ENCODE measurements at regions not wholly inside any gene's neighbourhood (a gene's known extent, or its start where the extent isn't known, plus 50 kb on each side); places are given as distances from the start of the nearest gene placed in this dataset.
"Not testable (repeated sequence)": the region's sequence is repeated elsewhere in the genome, so short reads cannot be mapped to it uniquely, and the experiment has no call there.

DNA sequence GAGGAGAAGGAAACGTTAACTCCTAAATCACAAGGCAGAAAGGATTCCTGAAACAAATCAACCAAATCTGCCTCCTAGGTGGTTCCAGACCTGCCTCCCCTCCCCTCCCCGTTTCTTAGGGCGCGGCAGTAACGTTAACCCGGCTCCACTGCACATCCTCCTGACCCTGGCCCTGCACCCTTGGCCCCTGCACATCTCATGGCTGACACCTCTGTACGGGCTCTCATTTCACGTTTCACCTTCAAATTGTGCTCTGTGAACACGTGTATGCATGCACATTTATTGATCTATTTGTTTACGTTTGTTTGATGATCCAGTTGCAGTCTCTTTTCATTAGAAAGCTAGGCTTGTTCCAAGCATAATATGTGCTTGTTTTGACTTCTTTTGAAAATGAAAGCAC is 358.1 kb downstream of the ADGRD1 start:
- no peaks in the 10 kb centered on the region for H3K36me3 ChIP-seq (ENCODE audit: control insufficient read depth in 4 of 4, insufficient read depth in 4 of 4, low read length in 4 of 4)
- no peak for DNase-seq
- no peaks in the 10 kb centered on the region for H3K27me3 ChIP-seq (ENCODE audit: control insufficient read depth in 3 of 3, insufficient read depth in 3 of 3, low read length in 2 of 3)
- ATAC-seq (ENCODE audit: insufficient read depth, low FRiP score): no peak
- no peaks in the 10 kb centered on the region for H3K9me3 ChIP-seq (ENCODE audit: control insufficient read depth in 4 of 4, insufficient read depth in 3 of 4, low read length in 3 of 4)
- TF ChIP-seq, protein P1, sequence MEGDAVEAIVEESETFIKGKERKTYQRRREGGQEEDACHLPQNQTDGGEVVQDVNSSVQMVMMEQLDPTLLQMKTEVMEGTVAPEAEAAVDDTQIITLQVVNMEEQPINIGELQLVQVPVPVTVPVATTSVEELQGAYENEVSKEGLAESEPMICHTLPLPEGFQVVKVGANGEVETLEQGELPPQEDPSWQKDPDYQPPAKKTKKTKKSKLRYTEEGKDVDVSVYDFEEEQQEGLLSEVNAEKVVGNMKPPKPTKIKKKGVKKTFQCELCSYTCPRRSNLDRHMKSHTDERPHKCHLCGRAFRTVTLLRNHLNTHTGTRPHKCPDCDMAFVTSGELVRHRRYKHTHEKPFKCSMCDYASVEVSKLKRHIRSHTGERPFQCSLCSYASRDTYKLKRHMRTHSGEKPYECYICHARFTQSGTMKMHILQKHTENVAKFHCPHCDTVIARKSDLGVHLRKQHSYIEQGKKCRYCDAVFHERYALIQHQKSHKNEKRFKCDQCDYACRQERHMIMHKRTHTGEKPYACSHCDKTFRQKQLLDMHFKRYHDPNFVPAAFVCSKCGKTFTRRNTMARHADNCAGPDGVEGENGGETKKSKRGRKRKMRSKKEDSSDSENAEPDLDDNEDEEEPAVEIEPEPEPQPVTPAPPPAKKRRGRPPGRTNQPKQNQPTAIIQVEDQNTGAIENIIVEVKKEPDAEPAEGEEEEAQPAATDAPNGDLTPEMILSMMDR (IDR thresholded peaks at IDR 0.05; ENCODE audit: control extremely low read depth, extremely low read depth): no peak
- H3K9ac ChIP-seq (ENCODE audit: insufficient read depth in 1 of 2, low read length in 2 of 2): no peak overlapping the region
- H3K27ac ChIP-seq (ENCODE audit: low read depth in 1 of 2, low read length in 1 of 2): no peak overlapping the region
- WGBS, 2 donors: 39 to 44% methylated on average over 10 of the region's 10 CpGs
- H3K4me3 ChIP-seq: no peak overlapping the region
- H3K4me1 ChIP-seq (ENCODE audit: control insufficient read depth in 5 of 5, insufficient read depth in 5 of 5, low read length in 5 of 5): no peaks in the 10 kb centered on the region

DNA sequence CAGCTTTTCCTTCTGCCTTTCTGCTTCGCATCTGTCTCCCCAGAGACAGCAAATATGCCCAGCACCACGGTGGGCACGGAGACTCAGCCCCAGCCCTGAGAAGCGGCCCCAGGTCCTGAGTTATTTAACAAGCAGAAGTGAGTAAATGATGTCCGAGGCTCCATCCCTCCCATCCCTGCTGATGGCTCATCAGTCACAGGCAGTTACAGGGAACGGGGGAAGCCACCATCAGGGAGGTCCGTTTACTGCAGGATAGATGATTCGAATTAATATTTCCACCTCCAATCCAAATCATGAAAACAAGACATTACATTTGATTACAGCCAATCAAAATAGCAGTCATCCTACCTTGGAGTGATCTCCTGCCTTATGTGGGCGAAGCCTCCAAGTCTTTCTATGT is 358.7 kb downstream of the ADGRD1 start:
- not testable (repeated sequence) for H3K27ac ChIP-seq (ENCODE audit: low read depth in 1 of 2, low read length in 1 of 2); DNase-seq; ATAC-seq (ENCODE audit: insufficient read depth, low FRiP score); H3K9ac ChIP-seq (ENCODE audit: insufficient read depth in 1 of 2, low read length in 2 of 2); H3K27me3 ChIP-seq (ENCODE audit: control insufficient read depth in 3 of 3, insufficient read depth in 3 of 3, low read length in 2 of 3); H3K4me3 ChIP-seq; H3K9me3 ChIP-seq (ENCODE audit: control insufficient read depth in 4 of 4, insufficient read depth in 3 of 4, low read length in 3 of 4); H3K4me1 ChIP-seq (ENCODE audit: control insufficient read depth in 5 of 5, insufficient read depth in 5 of 5, low read length in 5 of 5); H3K36me3 ChIP-seq (ENCODE audit: control insufficient read depth in 4 of 4, insufficient read depth in 4 of 4, low read length in 4 of 4)
- 54 to 68% methylated on average over 6 to 9 of the region's 9 CpGs for WGBS, 2 donors

DNA sequence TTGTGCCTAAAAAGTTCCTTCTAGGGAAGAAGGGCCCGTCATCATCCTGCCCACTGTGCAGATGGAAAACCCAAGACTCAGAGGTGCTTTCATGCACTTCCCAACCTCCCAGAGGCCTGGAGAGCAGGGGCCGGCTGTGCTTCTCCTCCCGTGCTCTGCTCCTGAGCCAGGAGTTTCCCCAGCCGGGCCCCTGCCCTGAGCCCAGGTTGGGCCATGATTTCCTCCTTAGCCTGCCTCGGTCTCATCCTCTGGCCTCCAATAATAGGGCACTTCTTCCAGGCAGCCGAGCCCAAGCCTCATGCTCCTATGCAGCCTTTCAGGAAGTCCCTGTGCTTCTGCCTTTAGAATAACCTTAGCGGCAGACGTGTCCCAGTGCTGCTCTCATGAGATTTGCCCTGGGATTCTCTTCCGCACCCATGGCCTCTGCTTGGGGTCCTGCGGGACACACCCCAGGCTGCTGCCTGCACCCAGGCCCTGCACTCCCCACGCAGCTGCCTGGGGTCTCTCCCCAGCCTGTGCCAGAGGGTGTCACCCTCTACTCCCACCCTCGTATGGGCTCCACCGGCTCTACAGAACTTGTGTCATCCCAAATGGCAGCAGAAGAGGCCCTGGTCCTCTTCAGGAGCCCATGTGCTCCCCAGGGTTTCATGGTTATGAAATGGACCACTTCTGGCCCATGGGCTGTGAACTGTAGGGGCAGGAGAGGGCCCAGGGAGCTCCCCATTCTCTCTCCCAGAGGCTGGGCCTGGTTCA is 359.3 kb downstream of the ADGRD1 start:
- H3K9me3 ChIP-seq (ENCODE audit: control insufficient read depth in 4 of 4, insufficient read depth in 3 of 4, low read length in 3 of 4): no peaks in the 10 kb centered on the region
- H3K9ac ChIP-seq (ENCODE audit: insufficient read depth in 1 of 2, low read length in 2 of 2): no peak overlapping the region
- DNase-seq: no peak
- H3K4me3 ChIP-seq: no peak overlapping the region
- H3K36me3 ChIP-seq (ENCODE audit: control insufficient read depth in 4 of 4, insufficient read depth in 4 of 4, low read length in 4 of 4): no peaks in the 10 kb centered on the region
- H3K27me3 ChIP-seq (ENCODE audit: control insufficient read depth in 3 of 3, insufficient read depth in 3 of 3, low read length in 2 of 3): no peaks in the 10 kb centered on the region
- H3K27ac ChIP-seq (ENCODE audit: low read depth in 1 of 2, low read length in 1 of 2): no peak overlapping the region
- 77 to 81% methylated on average over 13 of the region's 13 CpGs for WGBS, 2 donors
- ATAC-seq (ENCODE audit: insufficient read depth, low FRiP score): no peak
- H3K4me1 ChIP-seq (ENCODE audit: control insufficient read depth in 5 of 5, insufficient read depth in 5 of 5, low read length in 5 of 5): no peaks in the 10 kb centered on the region
- TF ChIP-seq, protein P1 (IDR thresholded peaks at IDR 0.05; ENCODE audit: control extremely low read depth, extremely low read depth): no peak

DNA sequence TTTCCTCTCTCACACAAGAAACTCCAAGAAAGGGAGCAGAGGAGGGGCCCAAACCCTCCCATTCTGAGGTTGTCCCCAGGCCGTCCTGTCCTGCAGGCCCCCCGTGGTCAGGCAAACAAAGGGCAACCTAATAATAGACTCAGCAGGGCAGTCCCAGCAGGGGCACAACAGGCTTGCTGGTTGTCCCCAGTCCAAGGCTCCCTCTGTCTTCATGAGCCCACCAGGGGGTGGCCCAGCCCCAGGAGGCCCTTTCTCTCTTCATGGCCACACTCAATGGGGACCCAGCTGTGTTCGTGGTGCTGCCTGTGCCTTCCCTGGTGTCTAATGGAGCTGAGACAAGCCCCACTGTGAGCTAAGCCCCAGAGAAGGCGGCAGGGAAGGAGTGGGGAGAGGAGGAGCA is 359.9 kb downstream of the ADGRD1 start:
- DNase-seq (no peak), ATAC-seq (ENCODE audit: insufficient read depth, low FRiP score) (no peak)
- 62 to 71% methylated on average over 4 of the region's 4 CpGs for WGBS, 2 donors
- Histone ChIP-seq H3K27ac (ENCODE audit: low read depth in 1 of 2, low read length in 1 of 2) (no peak overlapping the region), H3K9ac (ENCODE audit: insufficient read depth in 1 of 2, low read length in 2 of 2) (no peak overlapping the region), H3K36me3 (ENCODE audit: control insufficient read depth in 4 of 4, insufficient read depth in 4 of 4, low read length in 4 of 4) (no peaks in the 10 kb centered on the region), H3K27me3 (ENCODE audit: control insufficient read depth in 3 of 3, insufficient read depth in 3 of 3, low read length in 2 of 3) (no peaks in the 10 kb centered on the region), H3K9me3 (ENCODE audit: control insufficient read depth in 4 of 4, insufficient read depth in 3 of 4, low read length in 3 of 4) (no peaks in the 10 kb centered on the region), H3K4me1 (ENCODE audit: control insufficient read depth in 5 of 5, insufficient read depth in 5 of 5, low read length in 5 of 5) (no peaks in the 10 kb centered on the region), H3K4me3 (no peak overlapping the region)
- TF ChIP-seq, protein P1 (IDR thresholded peaks at IDR 0.05; ENCODE audit: control extremely low read depth, extremely low read depth): no peak
